Cerebellar cortex (tissue), 1 donor: ENCODE measurements at regions not wholly inside any gene's neighbourhood (a gene's known extent, or its start where the extent isn't known, plus 50 kb on each side); places are given as distances from the start of the nearest gene placed in this dataset.

Experiments
- DNase-seq: peaks from one replicate; pipeline ENCODE4 v3.0.0-alpha.2; 2015; ENCODE audit warnings: low spot score

- no peak for DNase-seq
These were observed 60.7 kb upstream of the TLE3 start for GRCh38 chr15:70158309-70159000.

DNA sequence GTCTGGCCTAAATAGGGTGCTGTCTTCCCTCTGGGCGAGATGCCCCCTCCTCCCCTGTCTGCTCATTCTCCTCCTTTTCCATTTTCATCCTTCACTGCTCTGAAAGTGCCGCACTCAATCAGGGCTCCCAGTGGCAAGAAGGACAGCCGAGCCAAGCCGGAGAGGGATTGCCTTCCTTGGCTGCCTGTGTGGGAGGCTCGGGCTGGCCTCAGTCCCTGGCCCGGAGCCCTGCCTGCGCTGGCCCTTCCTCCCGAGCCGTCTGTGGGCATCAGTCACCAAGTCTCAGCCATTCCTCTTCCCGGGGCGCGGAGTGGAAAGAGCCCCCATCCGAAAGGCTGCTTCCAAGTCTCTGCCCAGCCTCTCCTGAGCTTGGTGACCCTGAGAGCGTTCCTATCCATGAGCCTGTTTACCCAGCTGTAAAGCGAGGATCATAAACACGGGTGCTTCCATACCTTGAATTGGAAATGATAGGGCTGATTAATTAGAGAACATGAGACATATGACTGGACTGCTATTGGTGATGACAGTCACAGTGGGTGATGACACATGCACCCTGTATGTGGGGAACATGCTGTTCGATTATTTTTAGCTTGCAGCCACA is 59.1 kb upstream of the TLE3 start:
- peak; percentile 83 for DNase-seq

DNA sequence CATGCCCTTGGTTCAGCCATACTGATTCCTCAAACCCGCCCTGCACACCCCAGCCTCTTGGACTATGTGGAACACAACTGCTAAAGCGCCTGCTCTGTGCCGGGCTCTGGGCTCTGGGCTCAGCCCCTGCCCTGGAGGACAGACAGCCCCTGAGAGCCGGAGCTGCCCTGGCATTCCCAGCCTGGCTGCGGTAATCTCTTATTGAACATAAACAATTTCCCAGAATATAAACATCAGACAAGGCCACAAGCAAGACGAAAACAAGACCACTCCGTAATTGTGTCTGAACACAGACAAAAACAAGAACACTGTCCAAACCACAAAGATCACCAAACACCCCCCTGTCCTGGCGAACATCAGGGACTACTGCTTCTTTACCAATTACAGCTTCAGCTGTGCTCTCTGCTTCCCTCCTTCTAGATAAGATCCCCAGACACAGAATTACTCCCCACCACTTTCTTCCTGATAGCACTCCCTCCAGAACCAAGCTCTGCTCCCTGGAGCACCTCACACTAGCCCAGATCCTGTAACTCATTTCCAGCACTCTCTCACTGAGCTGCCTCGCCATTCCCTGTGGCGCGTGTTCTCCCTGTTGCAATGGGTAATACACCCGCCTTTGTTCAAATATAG is 57.1 kb upstream of the TLE3 start:
- no peak for DNase-seq

DNA sequence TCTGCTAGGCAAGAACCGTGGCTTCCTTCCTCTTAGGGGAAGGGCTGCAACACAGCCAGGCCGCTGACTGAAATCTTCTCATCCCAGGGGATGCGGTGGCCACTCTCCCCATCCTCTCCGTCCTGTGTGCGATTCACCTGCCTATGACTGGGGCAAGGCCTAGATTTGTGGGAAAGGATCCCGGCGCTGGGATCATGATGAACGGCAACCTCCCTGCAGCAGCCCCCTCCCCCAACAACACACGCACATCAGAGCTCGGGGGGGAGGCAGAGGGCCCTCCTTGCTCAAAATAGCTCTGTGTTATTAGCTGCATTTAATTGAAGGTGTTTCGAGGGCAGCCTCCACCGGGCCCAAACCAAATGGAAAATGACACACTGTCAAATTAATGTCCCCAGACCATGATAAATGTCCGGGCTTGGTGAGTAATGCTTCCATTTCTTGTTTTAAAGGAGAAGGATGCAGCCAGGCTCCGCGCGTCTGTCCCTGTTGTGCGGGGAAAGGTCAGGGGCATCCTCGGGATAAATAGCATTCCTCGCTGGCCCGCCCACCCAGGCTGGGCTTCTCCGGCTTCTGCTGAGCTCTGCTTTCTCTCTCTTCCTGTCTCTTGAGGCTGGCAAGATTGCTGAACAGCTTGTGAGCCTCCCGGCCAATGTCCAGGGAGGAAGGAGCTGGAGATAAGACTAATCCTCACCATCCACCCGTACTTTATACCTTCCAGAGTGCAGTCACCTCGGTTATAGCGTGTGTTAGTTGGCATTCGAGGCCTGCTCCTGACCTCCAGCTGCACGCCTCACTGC is 56.4 kb upstream of the TLE3 start:
- peak; percentile 55 for DNase-seq

DNA sequence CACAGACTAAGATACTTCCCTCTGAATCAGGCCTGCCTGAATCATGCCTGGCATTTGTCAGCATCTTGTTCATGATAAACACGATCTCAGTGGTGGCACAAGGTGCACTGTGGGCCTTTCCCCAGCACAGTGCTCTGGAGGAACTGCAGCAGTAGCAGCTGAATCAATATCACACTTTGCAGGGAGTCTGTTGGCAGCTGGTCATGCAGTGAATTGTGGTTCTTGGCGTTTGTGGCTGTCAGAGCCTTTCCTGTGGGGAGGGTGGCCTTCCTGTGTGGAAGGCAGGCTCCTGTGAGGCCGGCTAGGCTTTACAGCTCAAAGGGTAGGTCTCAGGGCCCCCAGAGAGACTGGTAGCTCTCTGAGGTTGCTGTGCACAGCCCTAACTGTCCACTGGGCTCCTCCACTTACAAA is 54.4 kb upstream of the TLE3 start:
- peak; percentile 56 for DNase-seq

DNA sequence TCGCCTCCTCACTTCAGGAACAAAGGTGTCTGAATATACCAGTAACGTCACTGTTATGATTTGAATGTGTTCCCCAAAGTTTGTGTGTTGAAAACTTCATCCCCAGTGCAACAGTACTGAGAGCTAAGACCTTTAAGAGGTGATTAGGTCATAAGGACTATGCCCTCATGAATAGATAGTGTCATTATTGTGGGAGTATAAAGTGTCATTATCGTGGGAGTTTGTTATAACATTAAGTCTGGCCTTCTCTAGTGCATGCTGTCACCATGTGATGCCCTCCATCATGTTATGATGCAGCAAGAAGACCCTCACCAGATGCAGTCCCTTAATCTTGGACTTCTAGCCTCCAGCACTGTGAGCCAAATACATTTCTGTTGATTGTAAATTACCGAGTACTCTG is 53.7 kb upstream of the TLE3 start:
- DNase-seq = no peak

GRCh38 chr15:70151003-70151402 is 53.3 kb upstream of the TLE3 start:
- no peak for DNase-seq

DNA sequence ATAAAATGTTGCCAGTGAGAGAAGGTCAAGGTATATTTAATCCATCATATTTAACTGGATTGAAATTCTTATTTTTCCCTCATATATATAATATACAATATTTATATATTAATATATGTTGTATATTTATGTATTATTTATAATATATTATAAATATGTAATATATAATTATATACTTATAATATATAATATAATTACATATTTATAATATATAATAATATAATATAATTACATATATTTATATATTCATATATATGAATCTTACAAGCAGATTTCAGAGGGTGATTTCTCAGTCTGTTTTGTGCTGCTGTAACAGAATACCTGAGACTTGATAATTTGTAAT is 52.7 kb upstream of the TLE3 start:
- no peak for DNase-seq

GRCh38 chr15:70149667-70150404 is 52.1 kb upstream of the TLE3 start:
- no peak for DNase-seq

DNA sequence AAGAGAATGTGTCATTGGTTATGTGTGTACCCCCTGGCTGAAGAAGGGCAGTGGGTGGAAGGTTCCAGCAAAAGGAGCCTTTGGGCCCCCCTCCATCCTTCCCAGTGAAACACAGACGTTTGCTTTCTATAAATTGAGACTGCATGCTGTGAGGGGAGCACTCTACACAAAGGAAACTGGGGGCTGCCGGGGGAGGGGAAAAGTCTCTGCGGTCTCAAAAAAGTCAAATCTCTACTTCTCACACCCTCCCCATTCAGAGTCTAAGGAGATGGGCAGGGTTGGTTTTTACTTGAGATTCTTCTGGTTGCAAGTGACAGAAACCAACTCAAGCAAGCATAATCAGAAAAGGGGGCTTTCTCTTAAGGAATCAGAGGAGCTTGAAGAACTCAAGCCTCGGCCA is 50.1 kb upstream of the TLE3 start:
- no peak for DNase-seq
